Natural killer cell treated with Interleukin-12 subunit alpha and Interleukin-12 subunit beta and Interleukin-15 and Interleukin-18, amount 100 ng/mL, for 72 hours (primary cell): ENCODE measurements at regions not wholly inside any gene's neighbourhood (a gene's known extent, or its start where the extent isn't known, plus 50 kb on each side); places are given as distances from the start of the nearest gene placed in this dataset.

ENCODE experiments used
- ATAC-seq, 2 donors: fragments of 150-1000 bp; cut with Tn5 transposase in 1 of 2; sonication (Bioruptor Pico), chemical (Tn5 transposase) in 1 of 2; 2 replicates each; pipeline ENCODE4 v1.10.0; 2021
- DNase-seq: peaks from one replicate; pipeline ENCODE4 v3.0.0; 2022; ENCODE audit warnings: low spot score
- H3K27ac Mint-ChIP-seq, 2 donors: 1 replicate in 1 of 2; 2 replicates in 1 of 2; pipeline ENCODE4 v1.8.0; 2022; ENCODE audit warnings: mixed read lengths in 2 of 2, mild to moderate bottlenecking in 1 of 2, moderate library complexity in 1 of 2
- H3K27me3 Mint-ChIP-seq, 2 donors: 1 replicate in 1 of 2; 2 replicates in 1 of 2; pipeline ENCODE4 v1.8.0; 2022; ENCODE audit warnings: mixed read lengths in 2 of 2
- H3K36me3 Mint-ChIP-seq: one replicate; pipeline ENCODE4 v1.8.0; 2022; ENCODE audit warnings: mixed read lengths
- H3K4me1 Mint-ChIP-seq, 2 donors: 1 replicate in 1 of 2; 2 replicates in 1 of 2; pipeline ENCODE4 v1.8.0; 2022; ENCODE audit warnings: low read depth in 2 of 2, mixed read lengths in 2 of 2, mild to moderate bottlenecking in 1 of 2
- H3K4me3 Mint-ChIP-seq: one replicate; pipeline ENCODE4 v1.8.0; 2022; ENCODE audit warnings: mixed read lengths
- H3K9me3 Mint-ChIP-seq: 2 replicates; pipeline ENCODE4 v1.8.0; 2022; ENCODE audit warnings: mixed read lengths

DNA sequence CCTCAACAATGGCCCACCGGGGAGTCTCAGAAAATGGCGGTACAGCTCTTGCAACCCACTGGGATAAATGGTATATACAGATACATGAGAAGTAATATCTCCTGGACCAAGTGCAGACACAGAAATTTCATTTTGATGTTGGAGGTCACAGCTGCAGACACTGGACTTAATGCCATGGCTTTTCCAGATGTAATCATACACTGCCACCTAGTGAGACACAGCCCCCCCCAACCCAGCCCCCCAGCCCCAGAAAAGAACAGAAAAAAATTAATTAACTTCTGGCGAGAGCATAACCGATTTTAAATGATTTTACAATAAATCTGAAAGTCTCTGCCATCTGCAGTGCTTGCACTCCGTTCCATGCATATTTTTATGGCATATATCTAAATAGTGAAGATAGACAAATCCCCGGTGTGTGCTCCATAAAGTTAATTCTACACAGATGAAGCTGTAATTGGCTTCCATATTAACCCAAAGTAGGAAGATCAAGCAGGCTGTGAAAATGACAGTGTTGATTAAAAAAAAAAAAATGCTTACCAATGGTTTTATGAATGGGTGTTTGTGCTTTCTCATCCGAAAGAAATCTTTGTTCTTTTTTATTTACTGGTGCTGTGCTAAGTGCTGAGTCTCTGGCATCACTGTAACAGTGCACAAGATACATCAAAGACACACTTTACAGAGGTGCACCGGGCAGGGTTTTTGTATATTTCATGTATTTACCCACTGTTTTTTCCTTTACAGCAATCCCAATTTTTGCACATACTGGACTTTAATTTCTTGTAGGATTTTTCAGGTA, 804.1 kb downstream of the TFAP2A start:
- Mint-ChIP-seq H3K36me3 (no peaks in the 10 kb centered on the region), H3K27me3 (no peaks in the 10 kb centered on the region), H3K27ac (no peak overlapping the region), H3K4me1 (no peaks in the 10 kb centered on the region), H3K9me3 (peaks cover 12% of the 10 kb centered on the region), H3K4me3 (no peak overlapping the region)
- no peak for DNase-seq
- no peak for ATAC-seq

DNA sequence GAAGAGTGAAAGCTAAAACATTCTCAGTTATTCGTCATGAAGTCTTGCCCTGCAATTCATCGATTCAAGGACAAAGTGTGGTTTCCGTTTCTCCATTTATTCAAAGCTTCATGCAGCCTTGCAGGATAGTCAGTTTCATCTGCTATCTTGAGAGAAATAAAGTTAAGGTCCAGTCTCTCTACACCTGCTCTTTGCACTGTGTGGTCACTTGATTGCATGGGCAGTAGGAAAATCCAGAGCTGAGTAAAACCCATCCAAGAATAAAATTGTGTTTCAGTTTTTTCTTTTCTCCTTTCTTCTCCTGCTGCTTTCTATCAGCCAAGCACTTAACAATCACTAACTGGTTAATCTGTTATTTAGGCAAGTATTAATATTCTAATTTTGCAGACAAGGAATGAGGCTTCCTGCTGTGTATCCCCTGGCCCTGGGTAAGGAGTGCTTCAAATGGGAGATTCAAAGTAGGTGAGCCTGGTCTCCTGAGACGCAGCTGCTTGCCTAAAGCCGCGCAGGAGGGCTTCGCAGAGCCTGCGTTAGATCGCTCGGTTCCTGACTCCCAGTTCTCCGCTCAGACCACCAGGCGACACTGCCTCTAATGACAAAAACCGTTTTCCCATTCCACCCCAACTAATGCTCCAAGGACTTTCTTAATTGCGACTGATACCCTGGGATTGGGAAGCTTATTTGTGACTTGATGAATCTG, 808.3 kb downstream of the TFAP2A start:
- no peaks in the 10 kb centered on the region for H3K9me3 Mint-ChIP-seq
- no peaks in the 10 kb centered on the region for H3K36me3 Mint-ChIP-seq
- no peak overlapping the region for H3K4me3 Mint-ChIP-seq
- no peaks in the 10 kb centered on the region for H3K27me3 Mint-ChIP-seq
- H3K4me1 Mint-ChIP-seq = no peaks in the 10 kb centered on the region
- no peak for ATAC-seq
- no peak overlapping the region for H3K27ac Mint-ChIP-seq
- no peak for DNase-seq

DNA sequence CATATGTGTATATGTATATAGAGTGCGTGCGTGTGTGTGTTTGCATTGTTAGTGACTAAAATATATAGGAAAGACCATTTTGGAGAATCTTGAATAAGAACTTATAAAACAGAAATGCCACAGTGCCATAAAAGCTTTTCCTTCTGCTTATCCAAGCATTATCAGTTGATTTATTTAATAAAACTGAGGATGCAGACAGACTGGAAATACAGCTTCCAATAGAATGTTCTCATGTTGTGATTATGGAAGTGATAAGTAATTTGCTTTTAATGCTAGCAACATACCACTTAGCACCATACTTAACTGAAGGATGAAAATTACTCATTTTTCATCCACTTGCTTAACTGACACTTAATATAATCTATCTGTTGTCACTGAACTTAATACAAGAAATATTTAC, 820.1 kb downstream of the TFAP2A start:
- no peak for ATAC-seq
- no peak overlapping the region for H3K27ac Mint-ChIP-seq
- DNase-seq = no peak
- no peaks in the 10 kb centered on the region for H3K36me3 Mint-ChIP-seq
- H3K9me3 Mint-ChIP-seq = peaks cover 2% of the 10 kb centered on the region
- no peak overlapping the region for H3K4me3 Mint-ChIP-seq
- no peaks in the 10 kb centered on the region for H3K4me1 Mint-ChIP-seq
- H3K27me3 Mint-ChIP-seq = no peaks in the 10 kb centered on the region

DNA sequence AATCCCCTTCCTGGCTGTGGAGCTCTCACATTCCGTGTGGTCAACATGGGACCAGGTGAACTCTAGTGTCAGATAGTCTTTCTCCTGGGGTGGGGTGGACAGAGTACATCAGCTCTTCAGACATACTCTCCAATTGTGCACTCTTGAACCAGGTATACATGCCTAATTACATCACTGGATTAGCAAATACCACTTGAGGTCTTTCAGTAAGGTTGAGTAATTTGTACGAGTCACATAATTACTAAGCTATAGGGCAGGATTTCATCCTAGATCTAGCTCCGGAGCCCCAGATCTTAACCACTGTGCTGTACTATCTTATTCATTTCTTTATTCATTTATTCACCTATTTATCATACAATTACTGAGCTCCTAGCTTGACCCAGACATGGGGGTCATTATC, 821.3 kb downstream of the TFAP2A start:
- no peaks in the 10 kb centered on the region for H3K27me3 Mint-ChIP-seq
- DNase-seq (no peak), ATAC-seq (no peak)
- H3K9me3 Mint-ChIP-seq = peaks cover 2% of the 10 kb centered on the region
- H3K27ac Mint-ChIP-seq = no peak overlapping the region
- no peaks in the 10 kb centered on the region for H3K4me1 Mint-ChIP-seq
- no peak overlapping the region for H3K4me3 Mint-ChIP-seq
- H3K36me3 Mint-ChIP-seq = no peaks in the 10 kb centered on the region

DNA sequence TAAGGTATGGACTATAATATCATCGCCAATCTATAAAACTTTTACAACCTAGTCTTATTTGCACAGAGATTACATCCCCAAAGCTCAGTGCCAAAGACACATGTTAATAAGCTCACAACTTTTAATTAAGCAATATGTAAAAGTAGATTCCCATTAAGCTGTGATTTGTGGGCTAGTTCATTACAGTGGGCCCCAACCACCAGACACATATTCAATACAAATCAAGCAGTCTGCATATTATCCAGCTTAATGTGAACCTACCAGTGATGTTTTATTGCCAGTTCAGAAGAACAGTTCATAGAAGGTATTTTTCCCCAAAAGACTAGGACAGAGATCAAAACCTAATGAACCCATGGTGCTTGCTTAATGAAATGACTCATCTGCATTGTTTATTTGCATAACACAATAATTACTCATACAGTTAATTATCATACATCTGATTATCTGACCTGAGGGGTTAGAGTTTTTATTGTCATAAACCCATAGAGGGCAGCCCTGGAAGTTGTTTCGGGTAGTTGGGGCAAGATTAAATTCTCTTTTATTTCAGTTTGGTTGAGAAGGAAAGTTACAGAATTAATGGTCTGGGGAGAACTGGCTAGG, 831.0 kb downstream of the TFAP2A start:
- no peak for DNase-seq
- H3K27ac Mint-ChIP-seq = no peak overlapping the region
- ATAC-seq = no peak
- no peaks in the 10 kb centered on the region for H3K4me1 Mint-ChIP-seq
- no peaks in the 10 kb centered on the region for H3K27me3 Mint-ChIP-seq
- H3K9me3 Mint-ChIP-seq = peaks cover 21% of the 10 kb centered on the region
- no peaks in the 10 kb centered on the region for H3K36me3 Mint-ChIP-seq
- H3K4me3 Mint-ChIP-seq = no peak overlapping the region

DNA sequence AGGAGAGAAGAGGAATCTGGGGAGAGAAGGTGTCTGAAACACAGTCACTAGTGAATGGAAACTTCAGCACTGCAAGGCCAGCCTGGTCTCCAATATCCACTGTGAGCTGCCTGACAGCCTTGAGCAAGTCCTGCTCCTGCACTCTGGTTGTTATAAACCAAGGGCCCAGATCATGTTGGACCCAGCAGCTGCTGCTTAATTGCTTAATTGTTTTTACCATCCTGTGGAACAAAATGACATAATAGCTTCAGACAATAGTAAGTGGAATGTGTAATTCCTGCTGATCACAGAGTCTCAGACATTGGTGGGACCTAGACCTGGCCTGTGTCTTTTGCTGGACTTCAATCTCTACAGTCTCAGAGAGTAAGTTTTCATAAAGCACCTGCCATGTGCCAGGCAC, 833.7 kb downstream of the TFAP2A start:
- Mint-ChIP-seq H3K9me3 (peaks cover 13% of the 10 kb centered on the region), H3K4me3 (no peak overlapping the region), H3K36me3 (no peaks in the 10 kb centered on the region), H3K27me3 (no peaks in the 10 kb centered on the region), H3K27ac (no peak overlapping the region), H3K4me1 (no peaks in the 10 kb centered on the region)
- no peak for ATAC-seq
- no peak for DNase-seq

DNA sequence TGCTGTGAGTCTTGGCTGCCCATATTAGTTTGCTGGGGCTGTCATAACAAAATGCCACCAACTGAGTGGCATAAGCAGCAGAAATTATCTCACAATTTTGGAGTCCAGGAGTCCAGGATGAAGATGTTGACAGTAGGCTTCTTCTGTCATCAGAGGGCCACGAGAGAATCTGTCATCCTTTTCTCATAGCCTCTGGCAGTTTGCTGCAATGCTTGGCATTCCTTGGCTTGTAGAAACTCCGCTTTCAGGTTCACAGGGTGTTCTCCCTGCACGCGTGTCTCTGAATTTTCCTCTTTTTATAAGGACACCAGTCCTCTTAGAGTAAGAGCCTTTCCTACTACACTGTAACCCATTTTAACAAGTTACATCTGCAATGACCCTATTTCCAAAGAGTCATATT, 838.4 kb downstream of the TFAP2A start:
- Mint-ChIP-seq H3K36me3 (no peaks in the 10 kb centered on the region), H3K4me1 (no peaks in the 10 kb centered on the region), H3K27me3 (no peaks in the 10 kb centered on the region), H3K27ac (no peak overlapping the region), H3K9me3 (peaks cover 9% of the 10 kb centered on the region), H3K4me3 (no peak overlapping the region)
- ATAC-seq (no peak), DNase-seq (no peak)

DNA sequence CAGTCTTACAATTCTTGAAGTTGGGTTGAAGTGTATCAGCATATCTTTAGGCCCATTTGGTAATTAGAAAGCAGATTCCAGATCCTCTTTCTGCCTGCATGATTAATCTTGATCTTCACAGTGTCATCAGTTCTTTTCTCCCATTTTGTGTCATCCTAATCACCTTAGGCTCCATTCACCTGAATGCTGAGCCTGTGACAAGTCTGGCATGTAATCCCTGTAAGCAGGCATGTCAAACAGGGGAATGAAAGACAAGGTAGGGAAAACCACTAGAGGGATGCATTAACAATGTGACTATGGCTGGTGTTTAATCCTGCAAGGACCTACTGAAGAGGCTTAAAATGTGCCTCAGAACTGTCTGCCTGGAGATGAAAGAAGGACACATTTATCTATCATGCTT, 848.8 kb downstream of the TFAP2A start:
- H3K27ac Mint-ChIP-seq = no peak overlapping the region
- peaks cover 11% of the 10 kb centered on the region for H3K9me3 Mint-ChIP-seq
- DNase-seq (no peak), ATAC-seq (no peak)
- no peaks in the 10 kb centered on the region for H3K4me1 Mint-ChIP-seq
- no peaks in the 10 kb centered on the region for H3K27me3 Mint-ChIP-seq
- H3K4me3 Mint-ChIP-seq = no peak overlapping the region
- H3K36me3 Mint-ChIP-seq = no peaks in the 10 kb centered on the region

DNA sequence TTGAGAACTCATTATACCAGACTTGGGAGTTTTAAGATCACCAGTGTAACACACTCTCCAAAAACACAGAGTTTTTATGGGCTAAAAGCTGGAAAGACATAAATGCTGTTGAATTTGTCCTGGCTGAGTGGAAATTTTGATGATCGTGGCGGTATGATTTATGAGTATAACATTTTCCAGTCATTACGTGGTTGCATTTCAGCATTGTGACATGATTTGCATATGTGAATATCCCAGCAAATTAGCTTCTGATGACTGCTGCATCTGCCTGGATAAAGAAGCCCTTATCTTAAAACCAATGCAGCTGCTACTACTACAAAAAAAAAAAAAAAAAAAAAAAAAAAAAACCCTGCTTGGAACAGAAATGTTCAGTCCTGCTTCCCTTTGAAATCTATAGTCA, 850.9 kb downstream of the TFAP2A start:
- Mint-ChIP-seq H3K36me3 (no peaks in the 10 kb centered on the region), H3K4me3 (no peak overlapping the region)

DNA sequence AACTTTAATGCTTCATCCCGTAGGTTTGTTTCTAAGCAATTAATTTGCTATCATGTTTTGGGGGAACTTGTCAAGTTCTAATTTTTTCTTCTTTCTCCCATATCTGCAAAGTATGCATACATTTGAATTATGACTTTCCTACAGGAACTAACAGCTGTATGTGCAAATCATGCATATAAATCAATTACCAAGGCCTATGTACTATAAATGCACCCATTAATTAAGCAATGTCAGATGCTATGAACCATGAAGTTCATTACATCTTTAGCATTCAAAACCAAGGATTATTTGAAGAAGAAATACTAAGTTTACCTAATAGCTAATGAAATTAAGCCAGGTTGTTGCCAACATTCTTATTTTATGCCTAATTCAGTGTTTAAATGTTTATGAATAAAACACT, 851.3 kb downstream of the TFAP2A start:
- Mint-ChIP-seq H3K36me3 (no peaks in the 10 kb centered on the region), H3K27me3 (no peaks in the 10 kb centered on the region), H3K27ac (no peak overlapping the region), H3K9me3 (peaks cover 10% of the 10 kb centered on the region), H3K4me3 (no peak overlapping the region), H3K4me1 (no peaks in the 10 kb centered on the region)
- no peak for DNase-seq
- ATAC-seq = no peak

More for the DNA sequence above, 850.9 kb downstream of the TFAP2A start:
- no peak overlapping the region for H3K27ac Mint-ChIP-seq
- peaks cover 10% of the 10 kb centered on the region for H3K9me3 Mint-ChIP-seq
- H3K27me3 Mint-ChIP-seq = no peaks in the 10 kb centered on the region
- DNase-seq (no peak), ATAC-seq (no peak)
- no peaks in the 10 kb centered on the region for H3K4me1 Mint-ChIP-seq

DNA sequence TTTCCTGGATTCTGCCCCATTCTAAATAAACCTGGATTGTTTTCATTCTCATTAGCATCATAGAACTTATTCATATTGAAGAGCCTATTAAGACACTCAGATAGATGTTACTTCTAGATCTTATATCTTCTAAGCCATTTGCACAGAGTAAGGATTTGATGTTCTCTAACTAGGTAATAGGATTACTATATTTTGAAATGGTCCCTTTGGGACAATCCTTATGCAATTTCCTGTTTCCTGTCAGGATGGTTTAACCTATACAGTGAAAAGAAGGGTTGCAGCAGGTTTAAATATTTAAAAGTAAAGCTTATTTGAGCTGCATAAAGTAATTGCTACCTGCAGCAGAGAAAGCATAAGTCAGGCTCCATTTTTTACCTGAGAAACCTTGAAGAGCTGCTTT, 860.1 kb downstream of the TFAP2A start:
- DNase-seq (no peak), ATAC-seq (no peak)
- Mint-ChIP-seq H3K4me1 (no peaks in the 10 kb centered on the region), H3K27ac (no peak overlapping the region), H3K9me3 (peaks cover 15% of the 10 kb centered on the region), H3K4me3 (no peak overlapping the region), H3K36me3 (no peaks in the 10 kb centered on the region), H3K27me3 (no peaks in the 10 kb centered on the region)

DNA sequence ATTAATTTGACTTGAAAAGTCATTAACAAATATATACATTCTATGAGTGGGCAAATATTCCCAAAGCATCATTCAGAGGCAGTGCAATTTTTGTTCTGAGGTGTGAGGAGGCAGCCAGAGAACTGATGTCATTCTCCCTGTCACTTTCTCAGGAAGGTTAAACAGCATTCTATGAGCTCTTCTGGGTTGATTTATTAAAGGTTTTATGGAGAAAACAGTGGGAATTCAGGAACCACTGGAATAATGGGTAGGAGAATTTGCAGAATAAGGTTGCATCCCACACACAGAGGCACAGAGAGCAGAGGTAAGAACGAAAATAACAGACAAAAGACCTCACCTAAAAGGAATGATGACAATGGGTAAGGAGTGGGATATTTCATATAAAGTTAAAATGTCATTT, 860.6 kb downstream of the TFAP2A start:
- Mint-ChIP-seq H3K36me3 (no peaks in the 10 kb centered on the region), H3K9me3 (peaks cover 15% of the 10 kb centered on the region), H3K27ac (no peak overlapping the region), H3K27me3 (no peaks in the 10 kb centered on the region), H3K4me1 (no peaks in the 10 kb centered on the region), H3K4me3 (no peak overlapping the region)
- ATAC-seq (no peak), DNase-seq (no peak)

DNA sequence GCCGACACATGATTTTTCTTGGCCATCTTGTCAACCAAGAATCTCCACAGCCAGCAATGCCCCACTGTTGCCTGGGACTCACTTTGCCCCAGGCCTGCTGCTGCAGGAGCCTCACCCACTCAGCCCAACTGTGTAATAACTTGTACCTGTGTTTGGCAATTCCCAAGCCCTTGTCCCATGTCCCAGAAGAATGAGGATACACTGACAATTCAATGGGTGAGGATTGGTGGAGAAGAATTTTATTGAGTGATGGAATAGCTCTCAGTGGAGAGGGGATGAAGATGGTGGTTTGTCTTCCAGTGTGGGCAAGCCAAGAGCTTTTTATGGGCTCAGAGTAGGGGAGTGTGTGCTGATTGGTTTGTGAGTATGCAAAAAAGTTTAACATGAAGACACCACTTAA, 861.9 kb downstream of the TFAP2A start:
- peaks cover 18% of the 10 kb centered on the region for H3K9me3 Mint-ChIP-seq
- H3K4me3 Mint-ChIP-seq = no peak overlapping the region
- ATAC-seq (no peak), DNase-seq (no peak)
- H3K27me3 Mint-ChIP-seq = no peaks in the 10 kb centered on the region
- no peaks in the 10 kb centered on the region for H3K36me3 Mint-ChIP-seq
- H3K27ac Mint-ChIP-seq = no peak overlapping the region
- H3K4me1 Mint-ChIP-seq = no peaks in the 10 kb centered on the region

DNA sequence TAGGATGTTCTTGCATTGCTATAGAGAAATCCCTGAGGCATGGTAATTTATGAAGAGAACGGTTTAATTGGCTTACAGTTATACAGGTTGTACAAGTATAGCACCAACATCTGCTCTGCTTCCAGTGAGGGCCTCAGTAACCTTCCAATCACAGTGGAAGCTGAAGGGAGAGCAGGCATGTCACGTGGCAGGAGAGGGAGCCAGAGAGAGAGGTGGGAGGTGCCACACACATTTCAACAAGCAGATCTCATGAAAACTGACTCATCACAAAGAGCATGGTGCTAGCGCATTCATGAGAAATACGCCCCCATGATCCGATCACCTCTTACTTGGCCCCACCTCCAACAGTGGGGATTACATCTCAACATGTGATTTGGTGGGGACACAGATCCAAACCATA, 871.2 kb downstream of the TFAP2A start:
- Mint-ChIP-seq H3K27ac (no peak overlapping the region), H3K27me3 (no peaks in the 10 kb centered on the region)
- ATAC-seq = no peak

More for the DNA sequence above, 871.2 kb downstream of the TFAP2A start:
- Mint-ChIP-seq H3K4me1 (no peaks in the 10 kb centered on the region), H3K9me3 (peaks cover 14% of the 10 kb centered on the region), H3K4me3 (no peak overlapping the region), H3K36me3 (no peaks in the 10 kb centered on the region)
- no peak for DNase-seq
